Activated T-helper 9 cell treated with anti-CD3 and anti-CD28 coated beads, Interleukin-2, amount 50 U/mL, for 16 hours (primary cell): ENCODE measurements at regions not wholly inside any gene's neighbourhood (a gene's known extent, or its start where the extent isn't known, plus 50 kb on each side); places are given as distances from the start of the nearest gene placed in this dataset.
"Not testable (repeated sequence)": the region's sequence is repeated elsewhere in the genome, so short reads cannot be mapped to it uniquely, and the experiment has no call there.

Experiments used
- DNase-seq: peaks from one replicate; pipeline ENCODE4 v3.0.0-alpha.2; 2020; ENCODE audit warnings: low read depth

DNA sequence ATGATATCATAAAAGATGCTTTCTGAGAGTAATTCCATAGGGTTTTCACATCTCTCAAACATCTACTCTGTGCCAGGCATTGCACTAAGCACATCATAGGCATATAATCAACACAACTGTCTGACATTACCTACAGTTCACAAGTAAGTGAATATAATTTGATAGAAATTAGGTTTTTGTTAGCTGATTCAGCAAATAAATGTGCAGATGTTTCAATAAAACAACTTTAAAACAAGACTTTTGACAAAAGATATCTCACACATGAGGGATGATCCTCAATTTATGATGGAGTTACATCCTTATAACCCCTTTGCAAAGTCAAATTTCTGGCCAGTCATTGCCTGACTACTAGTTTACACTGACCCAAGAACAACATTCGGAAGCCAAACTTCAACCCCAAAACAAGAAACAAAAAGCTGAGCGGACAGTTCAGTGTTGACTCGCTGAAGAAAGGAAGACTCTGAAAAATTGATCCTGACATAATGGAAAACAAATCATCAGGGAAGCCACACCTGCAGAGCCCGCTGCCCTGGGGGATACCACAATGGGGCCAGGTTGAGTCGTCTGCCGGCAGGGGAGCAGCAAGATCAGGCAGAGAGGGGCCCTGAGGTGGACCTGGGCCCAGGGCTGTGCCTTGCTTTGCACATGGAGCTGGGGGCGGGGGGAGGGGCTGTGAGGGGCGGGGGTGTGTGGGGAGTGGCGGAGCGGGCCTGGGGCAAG lies 739.2 kb upstream of the GJE1 start:
- no peak for DNase-seq

- not testable (repeated sequence) for DNase-seq
Observed at GRCh38 chr6:141391135-141391534, 741.6 kb upstream of the GJE1 start.

- DNase-seq: no peak
Observed at GRCh38 chr6:141388666-141389065, 744.1 kb upstream of the GJE1 start.

DNA sequence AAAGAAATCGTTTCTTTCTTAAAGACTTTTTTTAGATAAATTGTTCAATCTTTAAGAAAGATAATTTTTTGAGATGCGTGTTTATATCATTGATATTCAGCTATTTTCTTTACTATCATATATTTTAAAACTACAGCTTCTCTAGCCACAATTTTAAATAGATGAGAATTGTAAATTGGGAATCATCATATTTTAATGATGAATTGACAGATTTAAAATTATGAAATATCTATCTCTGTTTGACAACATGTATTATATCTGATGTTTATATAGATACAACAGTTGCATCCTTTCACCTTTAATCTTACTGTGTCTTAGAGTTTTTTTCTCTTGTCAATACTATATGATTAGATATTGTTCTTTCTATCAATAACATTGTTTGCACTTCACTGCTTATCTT lies 762.3 kb upstream of the GJE1 start:
- no peak for DNase-seq

DNA sequence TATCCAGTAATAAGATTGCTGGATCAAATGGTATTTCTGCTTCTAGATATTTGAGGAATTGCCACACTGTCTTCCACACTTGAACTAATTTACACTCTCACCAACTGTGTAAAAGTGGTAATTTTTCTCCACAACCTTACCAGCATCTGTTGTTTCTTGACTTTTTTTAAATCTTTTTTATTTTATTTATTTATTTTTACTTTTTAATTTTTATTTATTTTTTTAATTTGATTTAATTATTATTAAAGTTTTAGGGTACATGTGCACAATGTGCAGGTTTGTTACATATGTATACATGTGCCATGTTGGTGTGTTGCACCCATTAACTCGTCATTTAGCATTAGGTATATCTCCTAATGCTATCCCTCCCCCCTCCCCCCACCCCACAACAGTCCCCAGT lies 765.9 kb upstream of the GJE1 start:
- DNase-seq: not testable (repeated sequence)

GRCh38 chr6:141364694-141365093 lies 768.0 kb upstream of the GJE1 start:
- DNase-seq: no peak

- no peak for DNase-seq
Observed at GRCh38 chr6:141364232-141364631, 768.5 kb upstream of the GJE1 start.

DNA sequence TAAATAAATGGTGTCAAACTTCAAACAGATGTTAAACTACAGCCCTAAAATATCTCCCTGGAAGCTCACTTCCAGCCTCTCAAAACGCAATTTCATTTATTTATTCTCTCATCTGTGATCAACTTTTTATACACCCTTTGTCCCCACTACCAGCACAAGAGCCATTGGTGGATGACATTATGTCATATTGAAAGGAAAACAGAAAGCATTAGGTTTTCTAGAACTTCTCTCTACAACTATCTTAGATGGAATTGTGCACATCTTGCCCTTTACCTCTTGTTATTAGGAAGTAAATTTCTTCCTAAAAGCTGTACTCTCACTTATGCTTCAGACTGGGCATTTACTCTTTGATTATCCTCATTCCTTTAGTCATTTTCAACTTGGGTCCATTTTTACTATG lies 771.2 kb upstream of the GJE1 start:
- no peak for DNase-seq

DNA sequence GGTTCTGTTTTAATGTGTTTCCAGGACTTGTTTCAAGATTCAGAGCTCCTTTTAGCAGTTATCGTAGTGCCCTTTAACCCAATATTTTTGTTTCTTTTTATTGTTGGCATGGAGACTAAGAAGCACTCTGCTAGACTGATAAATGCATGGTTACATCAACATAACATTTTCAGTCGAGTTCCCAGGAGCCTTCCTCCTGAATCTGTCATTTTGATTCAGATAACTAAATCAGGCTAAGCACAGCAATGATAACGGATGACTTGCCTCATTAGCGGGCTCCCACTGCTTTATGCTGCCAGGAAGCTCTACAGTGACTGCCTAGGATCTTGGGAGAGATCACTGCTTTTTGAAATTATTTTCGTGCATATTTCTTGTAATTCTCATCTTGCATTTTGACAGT lies 772.8 kb upstream of the GJE1 start:
- no peak for DNase-seq

DNA sequence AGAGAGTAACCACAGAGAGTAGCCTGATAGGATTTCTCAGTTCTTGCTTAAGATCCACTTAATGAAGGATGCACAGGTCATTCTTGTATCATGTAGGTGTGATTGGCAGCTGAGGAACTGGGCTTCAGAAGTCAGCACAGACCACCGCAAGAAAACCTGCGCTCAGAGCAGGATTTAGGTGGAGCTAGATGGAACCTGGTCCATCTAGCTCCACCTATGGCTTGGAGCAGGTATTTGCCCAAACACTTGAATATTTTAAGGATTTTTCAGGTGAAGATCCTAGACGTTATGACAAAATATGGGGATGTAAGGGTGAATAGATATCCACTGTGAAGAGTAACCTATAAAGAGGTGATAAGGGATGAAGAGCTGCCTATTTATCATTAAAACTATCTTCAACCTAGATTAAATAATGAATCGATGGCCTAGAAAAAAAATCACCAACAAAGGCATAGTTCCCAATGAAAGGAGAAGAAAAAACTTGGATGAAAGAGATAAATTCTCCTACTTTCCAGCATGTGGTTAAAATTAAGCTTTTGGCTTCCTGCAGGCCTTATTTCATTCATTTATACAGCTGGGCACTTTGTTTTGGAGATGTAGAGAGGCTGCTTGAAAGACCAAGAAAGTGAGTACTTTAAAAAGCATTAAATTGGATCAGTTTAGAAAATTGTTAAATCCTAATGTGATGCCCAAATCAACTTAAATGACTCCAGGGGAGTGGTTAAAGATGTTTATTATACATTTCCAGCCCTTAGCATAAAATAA lies 778.4 kb upstream of the GJE1 start:
- DNase-seq: no peak

DNA sequence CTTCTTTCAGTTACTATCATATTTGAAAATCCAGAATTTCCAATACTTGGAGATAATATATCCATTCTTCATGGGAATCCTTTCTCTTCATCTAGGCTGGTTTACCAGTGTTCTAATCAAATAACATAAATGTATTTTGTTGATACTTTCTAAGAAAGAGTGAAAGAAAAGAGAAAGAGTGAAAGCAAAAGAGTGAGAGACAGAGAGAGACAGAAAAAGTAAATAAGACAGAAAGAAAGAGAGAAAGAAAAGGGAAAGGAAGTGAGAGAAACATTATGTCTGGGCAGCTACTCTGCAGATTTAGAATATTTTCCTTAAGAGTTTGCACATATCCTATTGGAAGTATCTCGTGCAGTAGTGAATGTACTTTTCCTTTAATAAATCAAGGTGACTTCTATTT lies 781.0 kb upstream of the GJE1 start:
- no peak for DNase-seq

DNA sequence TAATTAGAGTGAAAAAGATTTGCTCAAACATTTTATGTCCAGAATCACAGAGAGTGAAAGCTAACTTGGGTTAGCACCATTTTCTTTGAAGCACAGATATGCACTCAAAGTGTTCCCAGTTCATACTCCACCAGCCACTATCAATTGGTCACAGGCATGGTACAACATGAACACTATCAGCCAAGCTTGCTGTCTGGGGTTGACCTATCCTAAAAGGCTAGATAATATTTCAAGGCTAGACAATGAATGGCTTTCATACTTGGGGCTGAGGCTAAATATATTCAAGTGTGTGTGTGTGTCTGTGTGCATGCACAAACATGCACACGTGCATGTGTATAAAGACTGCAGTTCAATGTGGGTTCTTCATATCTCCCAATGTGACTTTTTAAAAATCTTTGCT lies 783.0 kb upstream of the GJE1 start:
- no peak for DNase-seq

GRCh38 chr6:141347906-141348492 lies 784.7 kb upstream of the GJE1 start:
- no peak for DNase-seq

DNA sequence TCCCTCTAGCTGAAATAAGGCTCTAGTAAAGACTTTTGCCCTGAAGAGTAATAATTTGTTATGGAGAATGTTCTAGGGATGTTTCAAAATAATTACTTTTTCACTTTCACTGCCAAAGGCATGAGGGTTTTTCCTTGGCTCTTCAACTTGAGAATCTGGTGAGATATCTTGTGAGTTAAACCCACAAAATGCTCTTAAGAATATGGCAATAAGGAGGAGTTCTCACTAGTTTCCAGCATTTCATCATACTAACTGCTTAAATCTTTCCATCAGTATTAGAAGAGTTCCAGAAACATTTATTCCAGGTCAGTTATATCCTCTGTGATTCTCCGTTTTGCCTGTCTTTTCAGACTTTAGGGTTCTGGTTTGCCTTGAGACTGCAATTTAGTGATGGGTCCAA lies 785.6 kb upstream of the GJE1 start:
- no peak for DNase-seq

DNA sequence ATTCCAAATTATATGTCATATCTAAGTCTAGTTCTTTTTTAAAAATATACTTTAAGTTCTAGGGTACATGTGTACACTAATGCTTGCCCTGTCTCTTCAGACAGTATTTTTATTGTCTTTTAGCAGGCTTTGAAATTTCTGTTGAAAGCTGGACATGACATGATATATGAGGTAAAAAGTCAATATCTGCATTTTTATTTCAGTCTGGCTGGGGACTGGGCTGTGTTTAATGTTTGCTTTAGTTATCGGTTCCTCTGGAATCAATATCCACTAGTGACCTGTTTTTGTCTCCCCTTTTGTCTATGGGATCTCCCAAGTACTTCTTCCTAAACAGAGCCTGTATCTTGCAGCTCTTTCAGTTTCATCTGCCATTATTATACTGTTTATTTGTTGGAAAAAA lies 786.2 kb upstream of the GJE1 start:
- DNase-seq: no peak

- DNase-seq: no peak
Observed at GRCh38 chr6:141337191-141337590, 795.5 kb upstream of the GJE1 start.

DNA sequence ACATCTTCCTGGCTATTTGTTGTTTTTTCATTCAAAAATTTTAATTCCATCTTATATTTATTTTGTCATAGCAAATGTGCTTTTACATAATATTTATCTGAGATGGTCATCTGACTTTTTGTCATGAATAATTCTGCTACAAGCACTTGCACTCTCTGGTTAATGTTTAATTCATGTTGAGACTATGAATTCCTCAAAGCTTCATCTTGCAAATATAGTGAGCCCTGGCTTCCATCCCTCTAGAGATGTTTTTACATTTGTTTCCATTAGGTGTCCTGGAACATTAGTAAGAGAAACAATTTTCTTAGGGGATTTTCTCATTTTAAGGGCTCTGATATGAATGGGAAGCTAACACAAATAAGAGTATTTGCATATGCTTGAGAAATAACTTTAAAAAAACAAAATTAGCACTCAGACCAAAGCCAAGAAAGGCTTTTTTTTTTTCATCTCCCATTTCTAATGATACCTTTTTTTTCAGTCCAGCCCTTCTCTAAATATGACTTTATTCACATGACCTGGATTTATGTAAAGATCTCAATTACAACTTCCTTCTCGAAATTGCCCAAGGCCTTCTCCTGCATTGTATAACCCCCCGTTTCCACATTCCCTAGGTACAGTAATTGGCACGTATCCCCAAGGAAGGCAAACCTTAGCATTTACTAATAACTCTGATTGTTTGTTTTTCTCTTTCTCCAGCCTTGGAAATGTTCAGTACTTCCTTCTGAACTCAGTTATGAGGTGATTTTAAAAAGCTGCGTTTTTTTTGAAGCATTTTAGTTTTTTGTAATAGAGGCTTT lies 797.0 kb upstream of the GJE1 start:
- DNase-seq: no peak

- no peak for DNase-seq
Observed at GRCh38 chr6:141326925-141327324, 805.8 kb upstream of the GJE1 start.

DNA sequence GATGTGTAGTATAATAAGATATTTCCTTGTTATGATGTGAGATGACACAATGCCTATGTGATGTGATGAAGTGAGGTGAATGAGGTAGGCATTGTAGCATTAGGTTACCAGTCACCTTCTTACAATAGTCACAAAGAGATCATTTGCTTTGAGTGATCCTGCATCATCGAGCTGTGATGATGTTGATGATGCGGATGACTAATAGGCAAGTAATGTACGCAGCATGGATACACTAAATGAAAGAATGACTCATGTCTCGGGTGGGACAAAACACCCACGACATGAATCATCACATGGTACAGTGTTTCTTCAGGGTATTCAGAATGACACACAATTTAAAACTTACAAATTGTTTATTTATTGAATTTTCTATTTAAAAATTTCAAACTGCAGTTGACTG lies 806.3 kb upstream of the GJE1 start:
- DNase-seq: peak; percentile 26

- DNase-seq: no peak
Observed at GRCh38 chr6:141321493-141322347, 811.0 kb upstream of the GJE1 start.

- no peak for DNase-seq
Observed at GRCh38 chr6:141316236-141316635, 816.5 kb upstream of the GJE1 start.

DNA sequence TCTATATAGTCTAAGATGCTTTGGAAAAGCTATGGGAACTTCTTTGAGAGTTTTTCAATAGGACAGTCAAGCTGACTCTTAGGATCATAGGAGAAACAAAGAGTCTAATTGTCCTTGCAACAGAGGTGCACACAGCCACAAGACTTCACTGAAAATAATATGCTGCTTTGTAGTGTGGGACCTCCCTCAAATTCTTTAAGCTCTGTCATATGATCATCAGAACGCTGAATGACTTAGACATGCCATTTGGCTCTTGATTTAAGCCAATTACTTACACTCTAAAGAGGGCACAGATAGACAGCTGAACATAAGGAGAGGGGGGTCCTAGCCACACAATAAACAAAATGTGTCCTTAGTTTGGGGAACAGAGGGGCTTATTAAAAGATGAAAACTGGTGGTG lies 818.7 kb upstream of the GJE1 start:
- no peak for DNase-seq
